Endothelial cell (in vitro differentiated cells): ENCODE measurements at regions not wholly inside any gene's neighbourhood (a gene's known extent, or its start where the extent isn't known, plus 50 kb on each side); places are given as distances from the start of the nearest gene placed in this dataset.
A peak's percentile ranks its signal among the peaks of the same experiment; 100 is the strongest.
"Not testable (repeated sequence)": the region's sequence is repeated elsewhere in the genome, so short reads cannot be mapped to it uniquely, and the experiment has no call there.

Experiments used
- DNase-seq: peaks from one replicate; pipeline ENCODE4 v3.0.0; 2021; ENCODE audit warnings: low spot score
- H3K27ac Mint-ChIP-seq: one replicate; pipeline ENCODE4 v1.8.0; 2021; ENCODE audit warnings: mixed read lengths, inconsistent platforms; ENCODE audit not compliant: unreplicated experiment
- H3K27me3 Mint-ChIP-seq: one replicate; pipeline ENCODE4 v1.8.0; 2021; ENCODE audit warnings: mild to moderate bottlenecking, moderate library complexity, mixed read lengths, inconsistent platforms; ENCODE audit not compliant: unreplicated experiment
- H3K36me3 Mint-ChIP-seq: one replicate; pipeline ENCODE4 v1.8.0; 2021; ENCODE audit warnings: mild to moderate bottlenecking, low read depth, mixed read lengths, inconsistent platforms; ENCODE audit not compliant: unreplicated experiment
- H3K4me1 Mint-ChIP-seq: one replicate; pipeline ENCODE4 v1.8.0; 2021; ENCODE audit warnings: mild to moderate bottlenecking, mixed read lengths, inconsistent platforms; ENCODE audit not compliant: unreplicated experiment
- H3K4me3 Mint-ChIP-seq: one replicate; pipeline ENCODE4 v1.8.0; 2021; ENCODE audit warnings: mild to moderate bottlenecking, mixed read lengths, inconsistent platforms; ENCODE audit not compliant: unreplicated experiment
- H3K9me3 Mint-ChIP-seq: one replicate; pipeline ENCODE4 v1.8.0; 2021; ENCODE audit warnings: mixed read lengths, inconsistent platforms; ENCODE audit not compliant: unreplicated experiment
- CTCF ChIP-seq: fragments of 200-600 bp; sonication (generic); IDR thresholded peaks from one replicate; pipeline ENCODE4 v1.5.0; 2021; ENCODE audit warnings: antibody characterized with exemption; ENCODE audit not compliant: unreplicated experiment

GRCh38 chrX:64662876-64663275, 267.6 kb upstream of the MTMR8 start:
- no peaks in the 10 kb centered on the region for H3K9me3 Mint-ChIP-seq
- no peak overlapping the region for H3K27ac Mint-ChIP-seq
- no peak for DNase-seq
- no peak for TF ChIP-seq CTCF
- H3K27me3 Mint-ChIP-seq = no peaks in the 10 kb centered on the region
- no peaks in the 10 kb centered on the region for H3K4me1 Mint-ChIP-seq
- H3K4me3 Mint-ChIP-seq = no peak overlapping the region
- H3K36me3 Mint-ChIP-seq = no peaks in the 10 kb centered on the region

GRCh38 chrX:64657229-64657628, 262.0 kb upstream of the MTMR8 start:
- H3K27ac Mint-ChIP-seq = not testable (repeated sequence)

GRCh38 chrX:64642482-64642881, 247.2 kb upstream of the MTMR8 start:
- no peaks in the 10 kb centered on the region for H3K36me3 Mint-ChIP-seq
- peak; percentile 8 for DNase-seq
- H3K27me3 Mint-ChIP-seq = no peaks in the 10 kb centered on the region
- H3K9me3 Mint-ChIP-seq = no peaks in the 10 kb centered on the region
- H3K27ac Mint-ChIP-seq = no peak overlapping the region
- H3K4me1 Mint-ChIP-seq = no peaks in the 10 kb centered on the region
- peak; percentile 44 for TF ChIP-seq CTCF
- H3K4me3 Mint-ChIP-seq = no peak overlapping the region

More at GRCh38 chrX:64657229-64657628, 262.0 kb upstream of the MTMR8 start:
- H3K4me1 Mint-ChIP-seq, H3K27me3 Mint-ChIP-seq, H3K9me3 Mint-ChIP-seq, H3K4me3 Mint-ChIP-seq, DNase-seq, H3K36me3 Mint-ChIP-seq: not testable (repeated sequence)
